ENCODE measurements at regions not wholly inside any gene's neighbourhood (a gene's known extent, or its start where the extent isn't known, plus 50 kb on each side); places are given as distances from the start of the nearest gene placed in this dataset.

DNA sequence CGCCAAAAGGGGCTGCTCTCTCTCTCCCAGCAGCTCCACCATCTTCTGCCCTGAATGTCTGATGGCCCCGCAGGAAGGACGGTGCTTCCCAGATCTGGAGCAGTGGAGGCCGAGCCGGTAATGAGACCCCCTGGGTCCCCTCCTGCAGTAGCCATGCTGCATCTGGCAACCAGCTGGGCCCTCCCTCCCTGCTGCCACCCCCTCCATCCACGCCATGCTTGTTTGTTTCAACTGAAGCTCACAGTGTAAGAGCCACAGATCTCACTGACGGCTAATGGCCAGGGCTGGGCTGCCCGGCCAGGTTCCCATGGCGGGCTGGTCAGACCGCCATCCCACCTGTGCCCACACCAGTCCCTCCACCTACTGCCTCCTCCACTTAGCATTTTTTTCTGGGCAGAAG is 260.8 kb downstream of the UACA start:
- TF ChIP-seq CTCF (IDR thresholded peaks at IDR 0.05) (no peak), POLR2A (IDR thresholded peaks at IDR 0.05) (no peak)
